Glutamatergic neuron (in vitro differentiated cells): ENCODE measurements at regions not wholly inside any gene's neighbourhood (a gene's known extent, or its start where the extent isn't known, plus 50 kb on each side); places are given as distances from the start of the nearest gene placed in this dataset.

Experiments
- DNase-seq: peaks from one replicate; pipeline ENCODE4 v3.0.0; 2022
- H3K27ac Mint-ChIP-seq: one replicate; pipeline ENCODE4 v1.8.0; 2020; ENCODE audit warnings: mild to moderate bottlenecking, mixed read lengths, inconsistent platforms; ENCODE audit not compliant: unreplicated experiment
- H3K27me3 Mint-ChIP-seq: one replicate; pipeline ENCODE4 v1.8.0; 2020; ENCODE audit warnings: mild to moderate bottlenecking, moderate library complexity, mixed read lengths, inconsistent platforms; ENCODE audit not compliant: unreplicated experiment
- H3K36me3 Mint-ChIP-seq: one replicate; pipeline ENCODE4 v1.8.0; 2020; ENCODE audit warnings: mild to moderate bottlenecking, mixed read lengths, inconsistent platforms; ENCODE audit not compliant: unreplicated experiment
- H3K4me1 Mint-ChIP-seq: one replicate; pipeline ENCODE4 v1.8.0; 2020; ENCODE audit warnings: mild to moderate bottlenecking, low read depth, mixed read lengths, inconsistent platforms; ENCODE audit not compliant: unreplicated experiment
- H3K4me3 Mint-ChIP-seq: one replicate; pipeline ENCODE4 v1.8.0; 2020; ENCODE audit warnings: mild to moderate bottlenecking, mixed read lengths, inconsistent platforms; ENCODE audit not compliant: unreplicated experiment
- H3K9me3 Mint-ChIP-seq: one replicate; pipeline ENCODE4 v1.8.0; 2020; ENCODE audit warnings: mild to moderate bottlenecking, moderate library complexity, mixed read lengths, inconsistent platforms; ENCODE audit not compliant: unreplicated experiment
- CTCF ChIP-seq: fragments of 200-600 bp; sonication (generic); IDR thresholded peaks from one replicate; pipeline ENCODE4 v1.5.0; 2021; ENCODE audit not compliant: partially characterized antibody, unreplicated experiment

- no peak for TF ChIP-seq CTCF
- DNase-seq, result no peak
- Mint-ChIP-seq H3K9me3 (no peaks in the 10 kb centered on the region), H3K4me1 (no peaks in the 10 kb centered on the region), H3K27me3 (no peaks in the 10 kb centered on the region), H3K27ac (no peak overlapping the region), H3K36me3 (no peaks in the 10 kb centered on the region), H3K4me3 (no peak overlapping the region)
Measured at GRCh38 chr15:79373113-79373512, 59.0 kb upstream of the MINAR1 start.

GRCh38 chr15:79373728-79374127, 58.4 kb upstream of the MINAR1 start:
- Mint-ChIP-seq H3K4me1 (no peaks in the 10 kb centered on the region), H3K27ac (no peak overlapping the region)
- no peak for DNase-seq

GRCh38 chr15:79376383-79376782, 55.8 kb upstream of the MINAR1 start:
- Mint-ChIP-seq H3K4me1 (no peaks in the 10 kb centered on the region), H3K36me3 (no peaks in the 10 kb centered on the region), H3K9me3 (no peaks in the 10 kb centered on the region), H3K27ac (no peak overlapping the region), H3K4me3 (no peak overlapping the region), H3K27me3 (no peaks in the 10 kb centered on the region)
- TF ChIP-seq CTCF, result no peak
- no peak for DNase-seq

More at GRCh38 chr15:79373728-79374127, 58.4 kb upstream of the MINAR1 start:
- no peaks in the 10 kb centered on the region for H3K9me3 Mint-ChIP-seq
- H3K4me3 Mint-ChIP-seq, result no peak overlapping the region
- TF ChIP-seq CTCF, result no peak
- H3K36me3 Mint-ChIP-seq, result no peaks in the 10 kb centered on the region
- H3K27me3 Mint-ChIP-seq, result no peaks in the 10 kb centered on the region

GRCh38 chr15:79378394-79379109, 53.6 kb upstream of the MINAR1 start:
- Mint-ChIP-seq H3K4me3 (no peak overlapping the region), H3K4me1 (no peaks in the 10 kb centered on the region)

More at GRCh38 chr15:79378394-79379109, 53.6 kb upstream of the MINAR1 start:
- peaks cover 1% of the 10 kb centered on the region for H3K27me3 Mint-ChIP-seq
- no peak for TF ChIP-seq CTCF
- no peaks in the 10 kb centered on the region for H3K9me3 Mint-ChIP-seq
- H3K36me3 Mint-ChIP-seq, result no peaks in the 10 kb centered on the region
- no peak for DNase-seq
- no peak overlapping the region for H3K27ac Mint-ChIP-seq
